GM04504 (cell line): ENCODE measurements at regions not wholly inside any gene's neighbourhood (a gene's known extent, or its start where the extent isn't known, plus 50 kb on each side); places are given as distances from the start of the nearest gene placed in this dataset.
"Not testable (repeated sequence)": the region's sequence is repeated elsewhere in the genome, so short reads cannot be mapped to it uniquely, and the experiment has no call there.

Experiments
- DNase-seq: peaks from one replicate; pipeline ENCODE4 v3.0.0-alpha.2; 2012; ENCODE audit warnings: low read depth

GRCh38 chr10:38209332-38209731, 115.2 kb downstream of the ZNF37A start:
- DNase-seq, result no peak

- not testable (repeated sequence) for DNase-seq
Measured at GRCh38 chr10:38209748-38210147, 115.6 kb downstream of the ZNF37A start.

GRCh38 chr10:38212460-38212859, 118.3 kb downstream of the ZNF37A start:
- DNase-seq, result no peak

- no peak for DNase-seq
Measured at GRCh38 chr10:38226385-38226784, 132.2 kb downstream of the ZNF37A start.

GRCh38 chr10:38228394-38228793, 134.3 kb downstream of the ZNF37A start:
- no peak for DNase-seq

GRCh38 chr10:38238479-38238878, 144.3 kb downstream of the ZNF37A start:
- not testable (repeated sequence) for DNase-seq

- DNase-seq, result peak; percentile 0
Measured at GRCh38 chr10:38242061-38242649, 148.0 kb downstream of the ZNF37A start.

- not testable (repeated sequence) for DNase-seq
Measured at GRCh38 chr10:38248113-38248512, 154.0 kb downstream of the ZNF37A start.

GRCh38 chr10:38252551-38252950, 158.4 kb downstream of the ZNF37A start:
- DNase-seq, result not testable (repeated sequence)

GRCh38 chr10:38267555-38267954, 173.4 kb downstream of the ZNF37A start:
- DNase-seq, result not testable (repeated sequence)

- not testable (repeated sequence) for DNase-seq
Measured at GRCh38 chr10:38271031-38271430, 176.9 kb downstream of the ZNF37A start.

- DNase-seq, result not testable (repeated sequence)
Measured at GRCh38 chr10:38274879-38275278, 180.7 kb downstream of the ZNF37A start.

GRCh38 chr10:38292560-38292959, 198.4 kb downstream of the ZNF37A start:
- not testable (repeated sequence) for DNase-seq

GRCh38 chr10:38310111-38310510, 216.0 kb downstream of the ZNF37A start:
- DNase-seq, result not testable (repeated sequence)

GRCh38 chr10:38315090-38315805, 221.1 kb downstream of the ZNF37A start:
- DNase-seq, result not testable (repeated sequence)

- DNase-seq, result not testable (repeated sequence)
Measured at GRCh38 chr10:38321393-38321792, 227.3 kb downstream of the ZNF37A start.

GRCh38 chr10:38330306-38330705, 236.2 kb downstream of the ZNF37A start:
- not testable (repeated sequence) for DNase-seq

GRCh38 chr10:38331106-38331505, 237.0 kb downstream of the ZNF37A start:
- not testable (repeated sequence) for DNase-seq

- DNase-seq, result not testable (repeated sequence)
Measured at GRCh38 chr10:38333699-38334098, 239.6 kb downstream of the ZNF37A start.

- DNase-seq, result not testable (repeated sequence)
Measured at GRCh38 chr10:38350645-38351044, 256.5 kb downstream of the ZNF37A start.

- not testable (repeated sequence) for DNase-seq
Measured at GRCh38 chr10:38354410-38354809, 260.3 kb downstream of the ZNF37A start.

GRCh38 chr10:38355911-38356526, 261.9 kb downstream of the ZNF37A start:
- peak; percentile 12 for DNase-seq

GRCh38 chr10:38356527-38356926, 262.4 kb downstream of the ZNF37A start:
- DNase-seq, result not testable (repeated sequence)
